Progenitor cell of endocrine pancreas (in vitro differentiated cells): ENCODE measurements at regions not wholly inside any gene's neighbourhood (a gene's known extent, or its start where the extent isn't known, plus 50 kb on each side); places are given as distances from the start of the nearest gene placed in this dataset.

Source experiments
- DNase-seq: peaks from one replicate; pipeline ENCODE4 v3.0.0; 2021; ENCODE audit warnings: low spot score; ENCODE audit not compliant: unreplicated experiment
- H3K27ac Mint-ChIP-seq: 2 replicates; pipeline ENCODE4 v1.8.0; 2021; ENCODE audit warnings: mild to moderate bottlenecking, moderate library complexity, mixed read lengths
- H3K27me3 Mint-ChIP-seq: 2 replicates; pipeline ENCODE4 v1.8.0; 2021; ENCODE audit warnings: mixed read lengths
- H3K36me3 Mint-ChIP-seq: 2 replicates; pipeline ENCODE4 v1.8.0; 2022; ENCODE audit warnings: mixed read lengths; ENCODE audit not compliant: insufficient read depth
- H3K4me1 Mint-ChIP-seq: 2 replicates; pipeline ENCODE4 v1.8.0; 2021; ENCODE audit warnings: low read depth, mixed read lengths
- H3K4me3 Mint-ChIP-seq: 2 replicates; pipeline ENCODE4 v1.8.0; 2021; ENCODE audit warnings: low read depth, mild to moderate bottlenecking, moderate library complexity, mixed read lengths
- H3K9me3 Mint-ChIP-seq: 2 replicates; pipeline ENCODE4 v1.8.0; 2021; ENCODE audit warnings: low read depth, mixed read lengths
- CTCF ChIP-seq: fragments of 200-600 bp; sonication (generic); IDR thresholded peaks from one replicate; pipeline ENCODE4 v1.5.0; 2021; ENCODE audit warnings: antibody characterized with exemption, mild to moderate bottlenecking; ENCODE audit not compliant: unreplicated experiment

- peaks cover 5% of the 10 kb centered on the region for H3K9me3 Mint-ChIP-seq
- H3K27me3 Mint-ChIP-seq = no peaks in the 10 kb centered on the region
- TF ChIP-seq CTCF = no peak
- no peak overlapping the region for H3K4me3 Mint-ChIP-seq
- no peaks in the 10 kb centered on the region for H3K36me3 Mint-ChIP-seq
- no peak overlapping the region for H3K27ac Mint-ChIP-seq
- no peaks in the 10 kb centered on the region for H3K4me1 Mint-ChIP-seq
- no peak for DNase-seq
Observed at GRCh38 chr3:75982151-75982550, 196.8 kb upstream of the ZNF717 start.

GRCh38 chr3:75983111-75983510 is 197.8 kb upstream of the ZNF717 start:
- Mint-ChIP-seq H3K4me1 (no peaks in the 10 kb centered on the region), H3K9me3 (peaks cover 5% of the 10 kb centered on the region), H3K4me3 (no peak overlapping the region), H3K27ac (no peak overlapping the region), H3K27me3 (no peaks in the 10 kb centered on the region), H3K36me3 (no peaks in the 10 kb centered on the region)
- no peak for DNase-seq
- no peak for TF ChIP-seq CTCF

GRCh38 chr3:75983609-75984290 is 198.4 kb upstream of the ZNF717 start:
- H3K27ac Mint-ChIP-seq = no peak overlapping the region
- H3K4me3 Mint-ChIP-seq = no peak overlapping the region
- H3K9me3 Mint-ChIP-seq = peaks cover 5% of the 10 kb centered on the region
- H3K27me3 Mint-ChIP-seq = no peaks in the 10 kb centered on the region
- no peaks in the 10 kb centered on the region for H3K4me1 Mint-ChIP-seq
- H3K36me3 Mint-ChIP-seq = no peaks in the 10 kb centered on the region
- no peak for DNase-seq
- no peak for TF ChIP-seq CTCF

GRCh38 chr3:75985432-75985831 is 200.1 kb upstream of the ZNF717 start:
- H3K27ac Mint-ChIP-seq = no peak overlapping the region
- TF ChIP-seq CTCF = no peak
- no peak for DNase-seq
- no peaks in the 10 kb centered on the region for H3K4me1 Mint-ChIP-seq
- H3K9me3 Mint-ChIP-seq = peaks cover 5% of the 10 kb centered on the region
- no peaks in the 10 kb centered on the region for H3K36me3 Mint-ChIP-seq
- H3K4me3 Mint-ChIP-seq = no peak overlapping the region
- no peaks in the 10 kb centered on the region for H3K27me3 Mint-ChIP-seq

GRCh38 chr3:76010252-76010651 is 224.9 kb upstream of the ZNF717 start:
- Mint-ChIP-seq H3K4me1 (no peaks in the 10 kb centered on the region), H3K27ac (no peak overlapping the region), H3K36me3 (no peaks in the 10 kb centered on the region), H3K27me3 (no peaks in the 10 kb centered on the region), H3K4me3 (no peak overlapping the region), H3K9me3 (no peaks in the 10 kb centered on the region)
- no peak for TF ChIP-seq CTCF
- no peak for DNase-seq
